ENCODE measurements at regions not wholly inside any gene's neighbourhood (a gene's known extent, or its start where the extent isn't known, plus 50 kb on each side); places are given as distances from the start of the nearest gene placed in this dataset.

- no peak for TF ChIP-seq CTCF (IDR thresholded peaks at IDR 0.05)
- TF ChIP-seq POLR2A (IDR thresholded peaks at IDR 0.05) = no peak
These were observed 223.3 kb downstream of the MC4R start for GRCh38 chr18:60149316-60149715.

Measured in heart left ventricle (tissue), 13 donors.